AG09319 (cell line): ENCODE measurements at regions not wholly inside any gene's neighbourhood (a gene's known extent, or its start where the extent isn't known, plus 50 kb on each side); places are given as distances from the start of the nearest gene placed in this dataset.

Experiments
- DNase-seq: peaks from one replicate; pipeline ENCODE4 v3.0.0-alpha.2; 2010; ENCODE audit warnings: low read depth; ENCODE audit errors: extremely low read depth
- TF ChIP-seq, protein P1 (sequence below): IDR thresholded peaks from 2 replicates; pipeline ENCODE4 v1.5.1; 2011; ENCODE audit warnings: low read depth, mild to moderate bottlenecking, inconsistent platforms, low read length, moderate library complexity

DNA sequence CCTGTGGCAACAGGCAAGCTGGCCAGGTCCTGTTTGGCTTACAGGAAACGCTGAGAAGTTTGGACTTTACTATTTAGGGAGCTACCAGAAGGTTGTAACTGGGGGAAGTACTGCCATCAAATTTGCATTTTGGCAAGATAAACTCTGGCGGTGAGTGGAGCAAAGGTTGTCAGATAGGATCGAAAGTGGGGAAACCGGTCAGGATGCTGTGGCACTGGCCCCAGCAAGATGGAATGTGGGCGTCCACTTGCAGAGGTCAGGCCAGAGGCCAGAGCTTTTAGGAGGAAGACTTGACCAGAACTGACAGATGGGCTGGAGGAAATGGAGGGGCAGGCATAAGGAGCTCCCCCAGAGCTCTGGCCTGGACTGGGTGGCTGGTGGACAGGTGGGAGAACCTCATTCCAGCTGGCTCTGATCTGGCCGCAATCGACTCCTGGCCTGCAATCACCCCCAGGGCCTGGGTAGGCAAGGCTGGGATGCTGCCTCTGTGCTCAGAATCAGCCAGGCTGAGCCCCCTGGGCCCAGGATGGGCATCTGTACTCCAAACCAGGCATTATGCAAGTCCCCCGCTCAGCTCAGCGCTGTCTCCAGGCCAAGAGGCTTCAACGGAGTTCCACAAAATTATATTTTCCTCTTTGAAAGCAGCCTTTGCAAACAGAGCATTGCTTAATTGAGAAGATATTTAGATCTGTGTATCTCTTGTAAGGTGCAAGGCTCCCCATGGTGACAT is 178.3 kb upstream of the NECTIN1 start:
- no peak for DNase-seq
- TF ChIP-seq, protein P1, sequence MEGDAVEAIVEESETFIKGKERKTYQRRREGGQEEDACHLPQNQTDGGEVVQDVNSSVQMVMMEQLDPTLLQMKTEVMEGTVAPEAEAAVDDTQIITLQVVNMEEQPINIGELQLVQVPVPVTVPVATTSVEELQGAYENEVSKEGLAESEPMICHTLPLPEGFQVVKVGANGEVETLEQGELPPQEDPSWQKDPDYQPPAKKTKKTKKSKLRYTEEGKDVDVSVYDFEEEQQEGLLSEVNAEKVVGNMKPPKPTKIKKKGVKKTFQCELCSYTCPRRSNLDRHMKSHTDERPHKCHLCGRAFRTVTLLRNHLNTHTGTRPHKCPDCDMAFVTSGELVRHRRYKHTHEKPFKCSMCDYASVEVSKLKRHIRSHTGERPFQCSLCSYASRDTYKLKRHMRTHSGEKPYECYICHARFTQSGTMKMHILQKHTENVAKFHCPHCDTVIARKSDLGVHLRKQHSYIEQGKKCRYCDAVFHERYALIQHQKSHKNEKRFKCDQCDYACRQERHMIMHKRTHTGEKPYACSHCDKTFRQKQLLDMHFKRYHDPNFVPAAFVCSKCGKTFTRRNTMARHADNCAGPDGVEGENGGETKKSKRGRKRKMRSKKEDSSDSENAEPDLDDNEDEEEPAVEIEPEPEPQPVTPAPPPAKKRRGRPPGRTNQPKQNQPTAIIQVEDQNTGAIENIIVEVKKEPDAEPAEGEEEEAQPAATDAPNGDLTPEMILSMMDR = no peak

DNA sequence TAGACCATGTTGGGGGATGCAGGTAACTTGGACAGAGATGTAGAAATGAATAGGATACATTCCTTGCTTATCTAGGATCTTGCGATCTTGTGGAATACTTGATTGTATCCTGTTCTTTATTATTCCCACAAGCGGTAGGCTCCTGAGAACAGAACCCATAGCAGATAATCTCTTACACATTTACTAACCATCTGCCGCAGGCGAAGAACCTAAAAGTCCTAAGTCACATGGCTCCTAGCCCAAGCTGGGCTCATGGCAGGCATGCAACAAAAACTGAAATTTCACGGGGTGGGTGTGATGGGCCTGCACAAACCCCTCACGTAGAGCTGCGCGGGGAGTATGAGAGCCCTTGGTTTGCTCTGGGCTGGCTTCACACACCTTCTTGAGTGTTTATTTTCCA is 177.4 kb upstream of the NECTIN1 start:
- DNase-seq = no peak
- TF ChIP-seq, protein P1 = no peak

DNA sequence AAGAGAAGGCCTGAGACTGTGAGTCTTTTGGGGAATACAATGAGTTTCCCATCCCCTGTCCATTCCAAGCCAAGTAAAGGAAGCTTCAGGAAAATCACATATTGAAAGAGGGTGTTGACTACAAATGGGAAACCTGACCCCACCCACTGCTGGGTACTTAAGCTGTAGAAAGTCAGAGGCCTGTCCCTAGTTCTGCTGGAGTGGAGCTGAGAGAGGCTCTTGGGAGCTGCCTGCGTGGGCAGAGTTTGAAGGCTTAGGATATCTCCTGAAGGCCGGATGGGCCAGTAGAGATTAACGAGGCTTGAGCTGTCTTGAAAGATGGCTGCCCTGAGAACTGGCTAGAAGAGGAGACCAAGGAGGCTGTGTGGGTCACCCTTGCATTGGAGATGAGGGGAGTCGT is 176.2 kb upstream of the NECTIN1 start:
- no peak for DNase-seq
- TF ChIP-seq, protein P1 = no peak

DNA sequence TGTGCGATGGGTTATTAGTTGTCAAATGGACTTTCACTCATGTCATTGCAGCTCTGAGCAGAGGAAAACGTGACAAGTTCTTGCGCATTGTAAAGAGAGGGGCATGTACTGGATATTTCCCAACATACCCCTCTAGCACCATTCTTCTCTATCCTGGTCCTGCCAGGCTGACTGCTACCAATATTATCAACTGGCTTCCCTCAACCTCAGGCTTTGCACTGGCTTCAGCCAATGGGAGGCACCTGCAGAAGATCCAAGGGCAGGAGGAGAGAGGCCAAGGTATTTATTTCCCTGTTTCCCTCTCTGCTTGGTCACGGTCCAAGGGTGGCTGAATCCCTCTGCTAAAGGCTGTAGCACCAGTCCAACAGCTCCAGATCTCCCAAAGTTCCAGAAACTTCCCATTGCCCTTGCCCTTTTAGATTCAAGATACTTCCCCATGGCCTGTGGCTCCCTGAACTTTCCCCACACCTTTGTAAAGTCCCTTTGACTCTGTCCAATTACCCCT is 175.6 kb upstream of the NECTIN1 start:
- no peak for DNase-seq
- TF ChIP-seq, protein P1 = no peak

DNA sequence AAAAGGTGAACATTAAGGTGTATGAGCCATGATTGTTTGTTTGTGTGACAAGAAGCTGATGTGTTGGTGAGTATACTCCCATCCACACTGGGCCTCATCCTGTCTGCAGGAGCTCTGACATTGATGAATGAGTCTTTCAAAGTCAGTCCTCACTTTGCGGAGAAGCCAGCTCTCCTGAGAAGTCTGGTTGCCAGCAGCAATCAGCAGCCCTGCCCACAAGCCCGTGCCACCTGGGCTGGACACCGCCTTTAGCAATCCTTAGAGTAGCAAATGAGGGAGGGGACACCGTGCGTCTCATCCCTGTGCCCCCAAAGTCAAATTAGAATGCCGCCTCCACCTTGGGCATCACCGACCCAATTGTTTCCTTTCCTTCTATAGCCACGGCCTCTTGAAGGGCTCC is 174.8 kb upstream of the NECTIN1 start:
- TF ChIP-seq, protein P1 = no peak
- DNase-seq = no peak

DNA sequence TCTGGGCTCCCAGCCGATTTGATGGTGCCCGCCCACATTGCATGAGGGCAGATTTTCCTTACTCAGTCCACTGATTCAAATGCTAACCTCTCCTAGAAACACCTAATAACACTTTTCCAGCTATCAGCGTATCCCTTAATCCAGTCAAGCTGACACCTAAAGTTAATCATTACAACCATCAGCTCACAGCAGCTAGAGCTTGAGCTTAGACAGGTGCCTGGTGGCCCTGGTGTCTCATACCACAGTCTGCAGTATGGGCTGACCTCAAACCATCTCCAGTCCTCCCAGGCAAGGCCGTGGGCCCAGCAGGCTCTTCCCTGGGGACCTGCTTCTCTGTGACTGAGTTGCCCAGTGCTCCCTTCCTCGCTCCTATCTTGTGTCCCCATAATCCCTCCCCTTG is 174.4 kb upstream of the NECTIN1 start:
- TF ChIP-seq, protein P1 = no peak
- no peak for DNase-seq

DNA sequence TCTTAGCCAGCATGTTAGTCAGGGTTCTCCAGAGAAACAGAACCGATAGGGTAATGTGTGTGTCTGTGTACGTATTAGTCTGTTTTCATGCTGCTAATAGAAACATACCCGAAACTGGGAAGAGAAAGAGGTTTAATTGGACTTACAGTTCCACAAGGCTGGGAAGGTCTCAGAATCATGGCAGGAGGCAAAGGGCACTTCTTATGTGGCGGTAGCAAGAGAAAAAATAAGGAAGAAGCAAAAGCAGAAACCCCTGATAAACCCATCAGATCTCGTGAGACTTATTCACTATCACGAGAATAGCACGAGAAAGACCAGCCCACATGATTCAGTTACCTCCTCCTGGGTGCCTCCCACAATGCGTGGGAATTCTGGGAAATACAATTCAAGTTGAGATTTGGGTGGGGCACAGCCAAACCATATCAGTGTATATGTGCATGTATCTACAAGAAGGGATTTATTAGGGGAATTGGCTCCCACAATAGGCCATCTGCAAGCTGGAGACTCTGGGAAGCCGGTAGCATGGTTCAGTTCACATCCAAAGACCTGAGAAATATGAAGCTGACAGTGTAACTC is 173.7 kb upstream of the NECTIN1 start:
- TF ChIP-seq, protein P1 = no peak

More for the DNA sequence above, 173.7 kb upstream of the NECTIN1 start:
- no peak for DNase-seq
